GM19395 (cell line): ENCODE measurements at regions not wholly inside any gene's neighbourhood (a gene's known extent, or its start where the extent isn't known, plus 50 kb on each side); places are given as distances from the start of the nearest gene placed in this dataset.
"Not testable (repeated sequence)": the region's sequence is repeated elsewhere in the genome, so short reads cannot be mapped to it uniquely, and the experiment has no call there.

Source experiments
- ATAC-seq: cut with Tn5 transposase; IDR thresholded peaks from one replicate; pipeline ENCODE4 v1.9.1; 2021; ENCODE audit warnings: mild to moderate bottlenecking, moderate library complexity; ENCODE audit not compliant: unreplicated experiment

DNA sequence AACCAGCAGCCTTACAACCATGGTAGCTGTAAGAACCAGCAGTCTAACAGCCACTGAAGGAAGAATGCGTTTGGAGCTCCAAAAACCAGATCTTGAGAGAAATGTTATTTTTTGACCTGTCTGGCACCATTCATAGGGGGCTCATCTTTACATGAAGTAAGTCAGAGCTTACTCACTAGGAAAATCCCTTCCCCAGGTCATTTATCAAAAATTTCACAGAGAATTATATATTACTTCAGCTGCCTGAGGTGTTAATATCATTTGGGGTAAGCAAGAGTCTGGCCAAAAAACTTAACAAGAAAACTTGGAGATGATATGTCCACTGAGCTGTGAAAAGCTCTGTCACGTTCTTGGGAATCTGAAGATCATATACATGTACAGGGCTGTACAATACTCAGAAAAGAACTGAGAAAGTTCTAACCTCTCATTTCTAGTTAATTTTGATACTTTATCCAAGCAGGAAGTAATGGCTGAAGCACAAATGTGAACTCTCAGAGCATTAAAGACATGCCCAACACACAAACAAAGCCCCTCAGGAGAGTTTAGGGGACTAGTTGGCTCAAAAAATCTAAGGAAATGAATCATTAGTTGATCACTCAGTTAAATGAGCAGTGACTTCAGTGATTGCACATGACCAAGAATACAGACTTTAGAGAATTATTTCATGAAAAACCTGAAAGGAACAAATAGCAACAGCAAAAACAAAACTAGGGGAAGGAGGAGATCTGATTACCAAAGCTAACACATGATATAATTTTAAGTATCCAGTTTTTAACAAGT lies 681.1 kb downstream of the LTN1 start:
- ATAC-seq, result no peak

DNA sequence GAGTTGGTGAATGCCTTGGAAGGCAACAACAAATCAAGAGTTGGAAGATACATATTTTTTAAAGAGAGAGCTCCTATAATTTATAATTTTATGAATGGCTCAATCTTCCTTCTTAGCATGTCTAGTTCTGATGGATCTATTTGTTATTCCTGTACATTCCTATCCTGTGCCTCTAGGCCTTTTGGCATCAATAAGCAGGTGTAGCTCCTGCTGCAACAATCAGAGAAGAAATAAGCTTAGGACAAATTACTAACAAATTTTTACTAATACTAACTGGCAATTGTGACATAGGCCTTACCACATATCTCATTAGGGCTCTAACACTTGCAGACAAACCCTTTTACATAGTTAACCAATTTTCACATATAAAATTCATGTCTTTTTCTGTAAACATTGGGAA lies 682.0 kb downstream of the LTN1 start:
- no peak for ATAC-seq

DNA sequence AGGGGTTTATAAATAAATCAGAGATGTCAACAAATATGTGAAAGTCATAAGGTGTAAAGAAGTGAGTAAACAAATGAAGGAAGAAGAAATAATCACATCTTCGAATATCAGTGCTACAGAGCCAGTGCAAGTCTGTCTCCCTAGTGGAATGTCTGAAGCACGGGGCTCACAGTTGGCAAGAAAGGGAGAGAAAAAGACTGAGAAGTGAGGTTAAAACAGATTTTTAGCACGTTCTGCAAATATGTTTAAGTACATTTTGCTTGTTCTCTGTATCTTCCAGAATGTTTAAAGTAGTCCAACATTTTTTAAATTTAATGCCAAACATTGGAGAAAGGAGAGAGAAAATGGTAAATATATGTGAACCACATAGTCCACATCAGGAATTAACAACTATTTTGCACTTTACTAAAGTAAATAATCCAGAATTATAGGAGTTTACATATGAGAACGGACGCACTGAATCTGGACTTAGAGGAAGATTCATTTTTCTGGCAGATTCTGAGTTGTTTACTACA lies 682.4 kb downstream of the LTN1 start:
- no peak for ATAC-seq

DNA sequence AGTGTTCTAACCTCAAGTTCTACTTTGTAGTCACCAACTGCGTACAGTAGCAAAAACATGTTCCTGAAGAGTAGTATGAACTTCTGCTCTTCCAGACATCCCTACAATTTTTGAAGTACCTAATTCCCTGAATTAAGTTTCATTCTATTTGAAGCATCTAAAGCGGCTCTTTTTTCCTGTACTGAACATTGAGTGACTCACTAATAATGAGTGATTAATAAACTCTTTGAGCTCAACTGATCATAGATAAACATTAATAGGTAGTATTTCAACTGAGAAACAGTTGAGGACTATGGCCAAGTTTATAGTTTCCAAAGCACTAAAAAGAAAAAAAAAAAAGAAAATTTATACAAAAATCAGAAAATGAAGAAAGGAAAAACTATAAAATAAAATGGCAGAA lies 683.1 kb downstream of the LTN1 start:
- no peak for ATAC-seq

DNA sequence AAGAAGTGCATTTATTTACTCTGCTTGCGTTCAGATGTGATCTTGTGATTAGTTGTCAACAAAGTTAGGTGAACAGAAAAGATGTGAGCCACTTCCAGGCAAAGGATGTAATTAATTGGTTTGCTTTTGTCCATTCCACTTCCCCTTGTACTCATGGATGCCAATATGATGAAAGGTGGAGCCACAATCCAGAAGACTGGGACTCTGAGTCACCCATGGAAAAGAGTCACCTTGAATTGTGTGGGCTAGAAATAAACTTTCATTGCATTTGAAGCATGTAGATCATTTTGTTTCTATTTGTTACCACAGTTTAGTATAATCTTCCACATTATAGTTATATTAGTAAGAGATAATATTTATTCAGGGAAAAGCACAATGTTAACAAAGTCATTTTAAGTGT lies 684.2 kb downstream of the LTN1 start:
- ATAC-seq, result no peak

DNA sequence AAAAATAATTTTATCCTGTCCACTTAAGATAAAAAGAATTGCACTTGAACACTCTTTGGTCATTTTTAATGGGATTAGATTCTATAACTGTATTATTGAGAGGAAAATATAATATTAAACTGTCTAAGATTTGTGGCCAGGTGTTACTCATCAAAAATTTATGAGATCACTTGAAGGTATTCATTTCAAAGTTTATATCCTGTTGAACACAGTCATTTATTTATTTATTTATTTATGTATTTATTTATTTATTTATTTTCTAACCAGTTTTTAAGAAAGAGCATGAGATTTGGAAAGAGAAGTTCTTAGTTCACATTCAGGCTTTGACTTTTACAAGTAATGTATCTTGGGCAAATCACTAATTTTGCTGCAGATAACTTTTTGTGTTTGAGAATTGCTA lies 692.7 kb downstream of the LTN1 start:
- ATAC-seq, result no peak

DNA sequence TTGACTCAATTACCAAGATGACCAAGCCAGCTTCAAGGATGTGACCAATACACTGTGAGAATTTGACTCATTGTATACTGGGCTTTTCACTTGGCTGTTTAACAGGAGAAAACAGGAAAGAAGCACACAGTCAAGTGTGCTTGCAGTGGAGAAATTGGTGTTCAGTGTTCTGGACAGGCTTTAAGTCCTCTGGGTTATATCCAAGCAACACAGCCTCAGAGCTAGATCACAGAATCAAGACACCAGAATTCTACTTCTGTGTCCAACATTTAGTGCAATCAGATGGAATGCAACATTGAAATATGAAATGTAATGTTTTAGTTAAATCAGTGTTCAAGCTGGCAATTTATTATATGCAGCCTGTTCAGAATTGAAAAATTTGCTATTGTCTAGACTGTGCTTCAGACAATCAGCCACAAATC lies 694.4 kb downstream of the LTN1 start:
- no peak for ATAC-seq

DNA sequence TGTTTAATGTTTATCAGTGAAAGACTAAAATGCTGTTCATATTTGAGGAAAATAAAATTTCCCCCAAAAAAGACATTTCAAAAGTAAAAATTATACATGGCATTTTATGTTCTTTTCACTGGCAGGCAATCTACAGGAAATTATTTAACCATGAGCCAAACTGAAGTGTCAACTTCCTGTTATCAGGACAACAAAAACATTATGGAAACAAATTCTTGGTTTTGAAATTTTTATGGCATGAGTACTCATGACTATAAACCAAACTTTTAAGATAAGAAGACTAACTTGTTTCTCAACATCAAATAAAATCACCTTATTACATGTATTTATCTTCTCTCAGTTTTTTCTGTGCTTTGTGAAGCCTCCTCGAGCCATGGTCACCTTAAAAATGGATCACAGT lies 698.6 kb downstream of the LTN1 start:
- ATAC-seq, result no peak

DNA sequence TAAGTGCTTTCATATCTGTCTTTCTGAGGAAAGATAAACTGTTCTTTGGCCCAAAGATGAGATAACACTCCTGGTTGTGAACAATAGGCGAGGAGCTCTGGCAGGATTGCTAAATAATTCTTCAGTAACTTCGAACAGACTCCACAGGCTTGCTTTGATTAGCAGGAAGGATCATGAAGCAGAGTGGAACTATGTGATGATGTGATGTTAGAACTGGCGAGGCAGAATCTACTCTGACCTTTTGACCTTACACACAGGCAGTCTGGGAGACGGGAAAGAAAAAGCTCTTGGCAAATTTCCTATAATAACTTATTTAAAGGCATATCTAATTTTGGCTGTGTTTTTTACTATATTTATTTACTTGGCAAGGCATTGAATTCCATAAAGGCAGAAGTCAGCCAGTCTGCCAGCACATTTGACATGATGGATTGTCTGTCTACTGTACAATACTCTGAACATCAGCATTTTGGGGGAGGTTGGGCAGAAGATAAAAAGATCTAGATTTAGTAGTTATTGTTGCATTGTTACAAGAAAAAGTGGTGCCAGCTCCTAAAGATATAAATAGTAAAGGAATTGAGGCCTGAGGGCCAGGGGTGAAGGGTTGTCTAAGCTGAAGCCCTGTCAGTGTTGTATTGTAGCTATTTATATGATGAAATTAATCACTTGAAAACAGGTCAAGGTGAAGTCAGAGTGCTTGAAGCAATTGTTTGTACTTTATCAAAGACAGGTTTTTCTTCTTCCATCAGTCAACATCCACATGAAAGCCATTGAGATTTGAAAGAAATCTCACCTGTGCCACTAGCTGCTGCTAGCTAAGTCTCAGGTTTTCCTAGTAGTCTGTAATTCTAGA lies 708.8 kb downstream of the LTN1 start:
- ATAC-seq, result no peak

DNA sequence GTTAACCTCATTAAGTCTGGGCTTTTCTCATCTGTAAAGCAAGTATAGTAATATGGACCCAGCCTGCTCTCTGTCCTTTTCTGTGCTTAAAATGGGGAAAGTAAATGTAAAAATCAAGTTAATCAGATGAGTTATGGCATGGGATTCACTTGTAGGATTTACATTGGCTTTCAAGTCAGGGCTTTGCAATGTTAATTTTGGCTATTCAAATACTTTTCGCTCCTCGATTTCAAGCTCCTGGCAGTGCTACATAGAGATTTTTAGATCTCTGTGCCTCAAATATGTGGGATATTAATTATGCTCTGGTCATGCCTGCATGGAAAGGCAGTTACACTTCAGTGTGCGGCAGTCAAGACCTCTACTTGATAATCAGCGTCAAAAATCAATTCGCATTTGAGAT lies 709.8 kb downstream of the LTN1 start:
- ATAC-seq, result no peak

DNA sequence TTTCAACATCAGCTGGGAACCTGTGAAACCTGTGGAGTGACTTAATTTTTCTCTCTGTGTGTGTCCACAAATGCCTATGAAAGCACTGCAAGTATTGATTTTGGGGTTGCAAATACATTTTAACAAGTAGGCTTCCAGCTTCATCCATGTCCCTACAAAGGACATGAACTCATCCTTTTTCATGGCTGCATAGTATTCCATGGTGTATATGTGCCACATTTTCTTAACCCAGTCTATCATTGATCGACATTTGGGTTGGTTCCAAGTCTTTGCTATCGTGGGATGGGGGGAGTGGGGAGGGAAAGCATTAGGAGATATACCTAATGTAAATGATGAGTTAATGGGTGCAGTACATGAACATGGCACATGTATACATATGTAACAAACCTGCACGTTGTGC lies 711.3 kb downstream of the LTN1 start:
- ATAC-seq, result not testable (repeated sequence)

DNA sequence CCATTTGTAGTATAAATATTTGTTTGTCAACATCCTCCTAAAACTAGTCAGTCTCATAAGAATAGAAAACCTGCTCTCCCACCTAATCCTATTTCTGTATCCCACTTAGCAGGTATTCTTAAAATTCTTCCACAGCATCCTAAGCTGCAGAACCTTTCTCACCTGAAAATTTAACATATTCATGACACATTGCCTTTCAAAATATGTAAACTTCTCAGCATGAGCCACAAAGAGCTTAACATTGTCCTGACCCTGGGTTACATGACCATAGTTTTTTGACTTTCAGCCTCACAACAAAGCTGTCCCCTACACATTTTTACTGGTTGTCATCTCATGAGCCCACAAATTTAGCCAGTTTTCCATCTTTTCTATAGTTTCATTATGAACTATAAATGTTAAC lies 712.1 kb downstream of the LTN1 start:
- ATAC-seq, result no peak

DNA sequence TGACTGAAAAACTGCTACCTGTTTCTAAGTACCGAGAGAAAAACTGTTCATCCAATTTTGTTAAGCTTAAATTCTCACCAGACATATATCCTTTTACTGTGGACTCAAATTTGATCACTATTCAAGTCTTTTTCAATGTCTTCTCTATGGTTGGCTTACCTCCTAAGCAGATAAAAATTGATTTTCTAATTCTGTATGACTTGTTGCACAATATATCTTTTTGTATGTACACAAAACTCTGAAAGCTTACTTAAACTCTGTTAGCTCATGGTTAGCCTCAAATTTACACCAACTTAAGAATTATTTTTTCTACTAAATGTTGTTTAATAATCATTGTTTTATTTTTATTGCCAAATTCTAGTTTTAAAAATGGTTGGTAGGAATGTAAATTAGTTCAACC lies 715.4 kb downstream of the LTN1 start:
- ATAC-seq, result no peak

DNA sequence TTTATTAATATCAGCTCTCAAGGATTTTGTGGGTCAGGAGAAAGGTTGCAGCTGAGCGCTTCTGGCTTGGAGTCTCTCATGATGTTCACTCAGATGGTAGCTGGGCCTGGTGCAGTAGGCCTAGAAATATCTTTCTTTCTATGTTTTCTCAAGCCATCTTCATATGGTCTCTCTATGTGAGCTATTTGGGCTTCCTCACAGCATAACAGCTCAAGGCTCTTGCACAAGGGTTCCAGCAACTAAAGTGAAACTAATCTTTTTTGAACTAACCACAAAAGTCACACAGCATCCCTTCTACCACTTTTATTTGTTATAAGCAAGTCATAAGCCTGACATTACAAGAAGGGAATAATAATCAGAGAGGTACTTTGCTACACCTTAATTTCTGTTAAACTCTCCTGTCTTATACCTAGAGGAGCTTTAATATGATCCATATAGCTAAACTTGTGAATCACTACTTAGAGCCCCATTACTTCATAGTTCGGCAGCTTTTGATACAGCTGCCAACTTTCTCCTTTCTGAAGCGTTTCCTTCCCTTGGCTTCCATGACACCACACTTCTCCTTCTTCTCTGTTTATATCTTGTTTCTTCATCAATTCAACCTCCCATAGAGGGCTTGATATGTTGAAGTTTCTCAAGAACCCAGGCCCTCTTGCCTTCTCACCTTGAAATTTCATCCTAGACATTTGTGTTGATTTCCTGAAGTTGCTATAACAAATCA lies 720.2 kb downstream of the LTN1 start:
- no peak for ATAC-seq

DNA sequence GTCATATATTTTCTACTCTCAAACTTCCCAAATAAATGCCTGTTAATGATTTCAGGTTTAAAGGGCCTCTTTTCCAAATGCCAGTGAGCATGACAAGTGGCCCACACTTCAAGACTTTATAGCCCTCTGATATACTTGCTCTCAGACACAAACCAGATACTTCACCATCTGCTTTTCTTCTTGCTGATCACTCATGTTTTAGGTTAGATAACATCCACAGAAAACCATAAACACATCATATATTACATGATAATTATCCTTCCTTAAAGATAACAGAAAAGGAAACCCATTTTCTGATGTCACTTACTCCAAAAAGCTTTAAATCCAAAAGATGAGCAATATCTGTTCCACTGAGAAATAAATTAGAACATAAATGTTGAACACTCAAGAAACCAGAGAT lies 723.5 kb downstream of the LTN1 start:
- no peak for ATAC-seq

DNA sequence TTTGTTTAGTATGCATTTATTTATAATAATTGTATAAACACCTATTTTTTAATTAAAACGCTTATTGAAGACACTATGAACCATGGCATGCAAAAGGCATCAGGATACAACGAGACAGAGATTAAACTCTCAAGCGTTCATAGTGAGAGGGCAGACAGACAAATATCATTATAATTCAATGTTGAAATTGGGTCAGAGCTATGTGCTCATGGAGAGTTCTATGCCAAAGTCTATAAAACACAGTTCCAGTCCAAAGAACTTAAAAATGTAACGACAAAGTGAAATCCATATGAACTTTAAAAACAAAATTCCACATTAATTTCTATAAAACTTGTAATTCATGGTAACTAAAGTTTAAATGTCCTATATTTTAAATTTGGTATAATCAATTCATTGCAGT lies 724.0 kb downstream of the LTN1 start:
- ATAC-seq, result no peak

DNA sequence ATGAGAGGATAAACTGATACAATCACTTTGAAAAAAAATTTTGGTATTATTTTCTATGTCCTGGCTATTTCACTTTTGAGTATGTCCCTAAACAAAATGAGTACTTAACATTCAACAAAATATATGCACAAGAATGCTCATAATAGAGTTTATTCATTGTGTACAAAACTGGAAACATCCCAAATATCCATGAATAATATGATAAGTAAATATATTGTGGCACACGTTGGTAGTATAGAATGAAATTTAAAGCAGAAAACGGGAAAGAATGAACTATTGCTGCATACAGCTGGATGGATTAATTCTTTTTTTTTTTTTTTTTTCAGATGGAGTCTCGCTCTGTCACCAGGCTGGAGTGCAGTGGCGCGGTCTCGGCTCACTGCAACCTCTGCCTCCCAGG lies 725.2 kb downstream of the LTN1 start:
- no peak for ATAC-seq

DNA sequence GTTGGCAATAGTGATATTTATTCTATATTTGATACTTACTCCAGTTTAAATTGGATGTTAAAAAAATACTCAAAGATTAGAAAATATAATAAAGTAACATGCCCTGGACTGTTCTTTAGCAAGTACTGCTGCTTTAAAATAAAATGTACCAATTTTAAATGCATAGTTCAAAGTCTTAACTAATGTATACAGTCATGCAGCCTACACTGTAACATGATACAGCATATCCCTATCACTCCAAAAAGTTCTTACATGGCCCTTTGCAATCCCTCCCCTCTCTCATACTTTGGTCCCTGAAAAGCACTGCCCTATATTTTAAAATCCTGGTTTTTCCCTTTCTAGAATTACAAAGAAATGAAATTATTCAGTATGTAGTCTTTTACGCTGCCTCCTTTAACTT lies 726.6 kb downstream of the LTN1 start:
- no peak for ATAC-seq

DNA sequence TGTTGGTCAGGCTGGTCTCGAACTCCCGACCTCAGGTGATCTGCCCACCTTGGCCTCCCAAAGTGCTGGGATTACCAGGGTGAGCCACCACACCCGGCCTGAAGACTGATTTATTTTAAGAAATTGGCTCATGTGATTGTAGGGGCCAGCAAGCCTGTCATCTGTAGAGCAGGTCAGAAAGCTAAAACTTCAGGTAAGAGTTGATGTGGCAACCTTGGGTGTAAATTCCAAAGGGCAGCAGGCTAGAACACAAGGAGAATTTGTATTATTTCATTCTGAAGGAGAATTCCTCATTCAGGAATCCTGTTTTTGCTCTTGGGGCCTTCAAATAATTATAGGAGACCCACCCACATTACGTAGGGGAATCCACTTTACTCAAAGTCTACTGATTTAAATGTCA lies 728.7 kb downstream of the LTN1 start:
- ATAC-seq, result no peak

DNA sequence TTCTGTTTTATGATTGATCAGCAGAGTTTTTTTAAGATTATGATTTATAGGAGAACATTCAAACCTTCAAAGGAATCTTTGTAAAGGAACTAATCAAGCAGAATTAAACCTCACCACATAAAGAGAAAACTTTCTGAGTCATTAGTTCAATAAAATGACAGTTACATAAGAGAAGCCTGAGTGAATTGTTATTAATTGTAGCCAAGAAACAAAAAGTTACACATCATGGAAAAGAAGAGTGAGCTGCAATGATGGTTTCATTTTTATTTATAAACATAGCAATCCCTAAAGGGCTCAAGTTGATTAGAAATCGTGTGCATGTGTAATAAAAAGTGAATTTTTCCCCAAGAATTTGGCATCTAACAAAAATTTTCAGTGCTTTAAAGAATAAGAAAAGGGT lies 731.4 kb downstream of the LTN1 start:
- no peak for ATAC-seq

DNA sequence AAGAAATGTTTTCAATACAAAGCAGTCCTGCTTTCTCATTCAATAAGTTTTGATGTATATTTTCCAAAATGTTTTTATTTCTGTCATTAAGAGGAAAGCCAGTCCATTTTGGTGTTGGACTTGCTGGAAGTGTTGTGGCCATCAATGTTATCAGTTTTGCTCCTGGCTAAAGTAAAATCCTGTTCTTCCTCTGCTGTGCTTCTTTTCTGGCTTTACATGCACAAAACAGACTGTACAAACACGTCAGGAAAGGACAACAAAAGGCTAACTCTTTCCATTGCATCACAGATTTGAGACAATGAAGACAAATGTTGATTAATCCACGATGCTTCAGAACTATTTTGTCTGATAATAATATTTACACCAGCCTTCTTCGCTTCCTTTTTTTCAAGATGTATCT lies 735.4 kb downstream of the LTN1 start:
- no peak for ATAC-seq

DNA sequence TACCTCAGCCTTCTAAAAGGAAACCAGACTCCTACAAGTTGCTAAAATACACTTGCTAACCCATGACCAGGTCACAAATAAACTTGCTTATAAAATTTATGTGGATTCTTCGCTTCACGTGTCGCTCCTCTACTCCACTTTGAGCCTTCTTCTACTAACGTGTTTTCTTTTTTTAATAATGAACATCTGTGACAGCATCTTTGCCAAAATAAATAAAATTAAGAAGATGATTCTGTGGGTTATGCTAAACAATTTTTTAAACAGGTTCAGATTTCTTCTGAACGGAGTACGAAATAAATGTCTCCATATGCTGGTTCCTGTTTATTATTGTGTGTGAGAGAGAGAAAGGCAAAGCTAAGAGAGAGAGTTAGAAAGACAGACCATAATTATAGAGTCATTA lies 735.8 kb downstream of the LTN1 start:
- ATAC-seq, result no peak
